Thyroid gland (tissue), 4 donors: ENCODE measurements at regions not wholly inside any gene's neighbourhood (a gene's known extent, or its start where the extent isn't known, plus 50 kb on each side); places are given as distances from the start of the nearest gene placed in this dataset.

ENCODE experiments used
- POLR2A ChIP-seq, 2 donors: fragments of 450-650 bp; IDR thresholded peaks; one replicate each; pipeline ENCODE4 v1.6.1; 2017; ENCODE audit warnings: antibody characterized with exemption in 2 of 2, mild to moderate bottlenecking in 2 of 2, moderate library complexity in 1 of 2
- TF ChIP-seq, protein P1 (sequence below), 6 experiments: fragments of 200-600 bp in 3 of 6; fragments of 450-650 bp in 3 of 6; sonication (generic) in 3 of 6; IDR thresholded peaks; one replicate each; pipeline ENCODE4 v1.5.1; 2016 to 2019; ENCODE audit warnings: antibody characterized with exemption in 6 of 6, mild to moderate bottlenecking in 2 of 6, inconsistent platforms in 1 of 6, moderate library complexity in 1 of 6

DNA sequence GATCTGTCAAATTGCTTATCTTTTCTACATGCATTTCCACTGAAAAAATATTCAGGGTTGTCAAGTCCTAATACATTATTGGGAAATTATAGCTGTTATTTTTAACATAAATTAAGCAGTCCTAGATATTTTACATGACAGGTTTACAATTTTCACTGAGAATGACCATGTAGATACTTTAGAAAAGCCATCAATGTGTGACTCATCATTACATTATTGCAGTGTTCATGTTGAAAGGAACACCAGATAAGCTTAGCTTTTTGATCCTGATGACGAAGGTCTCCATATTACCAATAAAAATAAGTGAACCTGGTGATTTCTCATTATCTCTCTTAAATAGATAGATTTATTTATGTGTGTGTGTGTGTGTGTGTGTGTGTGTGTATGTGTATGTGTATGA lies 529.5 kb upstream of the PCDH15 start:
- TF ChIP-seq, protein P1, sequence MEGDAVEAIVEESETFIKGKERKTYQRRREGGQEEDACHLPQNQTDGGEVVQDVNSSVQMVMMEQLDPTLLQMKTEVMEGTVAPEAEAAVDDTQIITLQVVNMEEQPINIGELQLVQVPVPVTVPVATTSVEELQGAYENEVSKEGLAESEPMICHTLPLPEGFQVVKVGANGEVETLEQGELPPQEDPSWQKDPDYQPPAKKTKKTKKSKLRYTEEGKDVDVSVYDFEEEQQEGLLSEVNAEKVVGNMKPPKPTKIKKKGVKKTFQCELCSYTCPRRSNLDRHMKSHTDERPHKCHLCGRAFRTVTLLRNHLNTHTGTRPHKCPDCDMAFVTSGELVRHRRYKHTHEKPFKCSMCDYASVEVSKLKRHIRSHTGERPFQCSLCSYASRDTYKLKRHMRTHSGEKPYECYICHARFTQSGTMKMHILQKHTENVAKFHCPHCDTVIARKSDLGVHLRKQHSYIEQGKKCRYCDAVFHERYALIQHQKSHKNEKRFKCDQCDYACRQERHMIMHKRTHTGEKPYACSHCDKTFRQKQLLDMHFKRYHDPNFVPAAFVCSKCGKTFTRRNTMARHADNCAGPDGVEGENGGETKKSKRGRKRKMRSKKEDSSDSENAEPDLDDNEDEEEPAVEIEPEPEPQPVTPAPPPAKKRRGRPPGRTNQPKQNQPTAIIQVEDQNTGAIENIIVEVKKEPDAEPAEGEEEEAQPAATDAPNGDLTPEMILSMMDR (IDR thresholded peaks at IDR 0.05): no peak
- TF ChIP-seq POLR2A (IDR thresholded peaks at IDR 0.05): no peak
